Medulla oblongata (tissue), 1 donor: ENCODE measurements at regions not wholly inside any gene's neighbourhood (a gene's known extent, or its start where the extent isn't known, plus 50 kb on each side); places are given as distances from the start of the nearest gene placed in this dataset.

Source experiments
- DNase-seq: peaks from one replicate; pipeline ENCODE4 v3.0.0-alpha.2; 2015; ENCODE audit errors: extremely low spot score

GRCh38 chr6:126529637-126530362, 189.9 kb downstream of the CENPW start:
- DNase-seq: no peak

- no peak for DNase-seq
These were observed 190.9 kb downstream of the CENPW start for GRCh38 chr6:126530775-126531174.

DNA sequence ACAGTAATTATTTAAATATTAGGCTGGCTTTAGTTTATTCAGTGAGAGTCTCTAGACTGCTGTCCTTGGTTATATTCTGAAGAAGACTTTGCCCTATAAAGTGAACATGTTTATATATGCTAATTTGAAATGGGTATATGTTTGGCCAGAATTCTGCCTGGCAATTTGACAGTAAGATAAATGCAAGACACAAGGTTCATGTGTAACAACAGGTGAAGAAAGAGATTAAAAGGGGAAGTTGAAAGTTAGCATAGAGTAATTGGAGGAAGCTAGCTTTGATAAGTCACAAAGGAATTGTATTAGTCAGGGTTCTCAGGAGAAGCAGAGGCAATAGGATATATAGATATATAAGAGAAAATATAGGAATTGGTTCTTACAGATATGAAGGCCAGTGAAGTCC, 191.4 kb downstream of the CENPW start:
- DNase-seq: no peak

DNA sequence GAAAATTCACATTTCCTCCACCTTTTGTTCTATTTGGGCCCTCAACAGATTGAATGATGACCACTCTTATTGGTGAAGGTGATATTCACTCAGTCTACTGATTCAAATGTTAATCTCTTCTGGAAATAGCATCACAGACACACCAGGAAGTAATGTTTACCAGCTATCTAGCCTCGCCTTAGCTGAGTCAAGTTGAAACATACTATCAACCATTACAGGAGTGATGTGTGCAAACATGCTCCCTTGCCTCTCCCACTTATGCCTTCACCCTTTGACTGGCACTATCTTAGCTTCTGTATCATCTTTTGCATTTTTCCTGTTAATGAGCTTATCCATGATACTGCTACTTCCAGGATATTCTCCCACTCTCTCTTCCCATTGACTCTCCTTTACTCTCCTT, 191.9 kb downstream of the CENPW start:
- DNase-seq: no peak

DNA sequence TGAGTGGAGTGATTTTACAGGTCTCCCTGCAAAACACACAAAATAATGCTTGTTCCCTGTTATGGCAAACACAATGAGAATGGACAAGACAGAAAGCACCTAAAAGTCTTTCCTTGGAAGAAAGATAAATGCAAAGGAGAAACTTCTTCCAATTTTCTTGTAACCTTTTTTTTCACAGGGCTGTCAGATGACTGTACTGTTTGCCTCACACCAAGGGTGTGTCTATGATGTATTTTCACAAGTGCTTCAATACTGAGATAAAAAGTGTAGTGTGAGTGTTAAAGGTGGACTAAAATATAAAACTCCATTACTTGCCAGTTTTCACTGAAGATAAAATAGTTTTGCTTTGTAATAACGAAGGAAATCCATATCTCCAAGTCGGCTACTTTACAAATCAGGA, 194.5 kb downstream of the CENPW start:
- no peak for DNase-seq

DNA sequence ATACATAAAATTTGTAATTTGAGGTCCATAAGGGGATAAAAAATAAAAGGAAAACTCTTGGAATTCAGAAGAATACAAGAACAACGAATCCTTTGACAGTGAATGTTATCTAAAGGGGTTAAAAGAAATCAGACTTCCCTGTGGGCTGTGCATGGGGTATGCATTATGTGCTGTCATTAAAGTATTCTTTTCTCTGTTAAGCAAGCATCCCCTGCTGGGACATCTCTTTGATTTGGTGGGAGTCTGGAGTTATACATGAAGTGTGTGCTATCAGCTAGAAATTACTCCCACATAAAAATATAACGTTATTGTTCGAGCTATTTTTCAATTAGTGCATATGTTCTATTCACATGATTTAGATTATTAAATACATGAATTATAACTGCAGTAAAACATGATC, 195.2 kb downstream of the CENPW start:
- DNase-seq: no peak

DNA sequence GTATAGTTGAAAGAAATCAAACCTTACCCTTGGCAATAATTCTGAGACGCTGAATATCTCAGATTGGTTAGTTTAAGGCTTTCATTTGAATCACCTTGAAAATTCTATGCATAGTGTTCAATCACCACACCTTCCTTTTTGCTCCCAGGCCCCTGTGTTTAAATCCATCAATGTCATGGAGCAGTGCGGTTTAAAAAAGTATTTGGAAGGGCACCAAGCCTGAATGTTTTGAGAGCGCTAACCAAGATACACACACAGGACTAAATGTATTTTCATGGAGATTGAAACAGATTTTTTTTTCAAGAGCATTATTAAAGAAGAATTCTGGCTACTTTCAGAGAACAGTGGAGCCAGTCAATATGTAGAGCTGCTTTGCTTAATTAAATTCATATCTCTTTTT, 195.7 kb downstream of the CENPW start:
- no peak for DNase-seq

GRCh38 chr6:126537061-126537816, 197.3 kb downstream of the CENPW start:
- no peak for DNase-seq

- DNase-seq: no peak
These were observed 199.1 kb downstream of the CENPW start for GRCh38 chr6:126539022-126539421.

DNA sequence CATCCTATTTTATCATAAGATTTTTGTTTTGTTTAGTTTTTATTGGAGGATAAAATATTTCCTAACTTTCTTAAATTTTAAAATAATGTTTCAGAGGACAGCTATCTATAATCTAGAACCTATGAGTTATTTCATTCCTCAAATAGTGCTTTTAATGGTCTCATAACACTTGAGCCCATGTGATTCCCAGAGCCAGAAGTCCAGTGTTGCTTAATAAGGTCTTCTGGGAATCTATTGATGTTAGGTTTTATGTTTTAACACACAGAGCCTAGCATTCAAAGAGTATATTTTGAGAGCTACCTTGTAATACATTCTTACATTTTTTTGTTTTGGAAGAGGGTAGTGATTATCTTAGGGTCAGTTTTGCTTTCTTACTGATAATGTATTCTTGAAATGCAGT, 200.2 kb downstream of the CENPW start:
- no peak for DNase-seq

DNA sequence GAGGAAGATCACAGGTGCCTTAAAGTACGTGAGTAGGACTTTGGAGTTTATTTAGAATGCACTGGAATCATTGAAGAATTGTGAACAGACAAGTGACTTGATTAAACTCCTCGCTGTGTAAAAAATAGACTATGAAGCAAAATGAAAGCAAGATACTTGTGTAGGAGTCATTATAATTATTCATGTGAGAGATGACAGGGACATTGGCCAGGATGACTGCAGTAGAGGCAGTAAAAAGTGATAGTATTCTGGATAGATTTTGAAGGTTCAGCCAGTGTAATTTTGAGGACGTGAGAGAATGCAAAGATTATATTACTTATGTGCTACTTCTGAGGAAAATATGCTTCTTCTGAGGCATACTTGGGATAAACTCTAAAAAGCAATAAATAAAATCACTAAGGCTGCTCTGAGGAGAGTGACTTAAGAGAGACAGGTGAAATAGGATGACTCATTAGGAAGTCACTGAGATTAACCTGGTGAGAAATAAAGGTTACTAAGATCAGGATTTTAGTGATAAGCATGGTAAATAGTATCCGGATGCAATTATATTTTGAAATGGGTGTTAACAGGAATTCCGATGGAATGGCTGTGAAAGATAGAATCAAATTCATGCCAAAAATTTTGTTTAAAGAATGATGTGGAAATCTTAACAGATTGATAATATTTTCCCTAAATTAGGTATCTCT, 202.0 kb downstream of the CENPW start:
- no peak for DNase-seq

DNA sequence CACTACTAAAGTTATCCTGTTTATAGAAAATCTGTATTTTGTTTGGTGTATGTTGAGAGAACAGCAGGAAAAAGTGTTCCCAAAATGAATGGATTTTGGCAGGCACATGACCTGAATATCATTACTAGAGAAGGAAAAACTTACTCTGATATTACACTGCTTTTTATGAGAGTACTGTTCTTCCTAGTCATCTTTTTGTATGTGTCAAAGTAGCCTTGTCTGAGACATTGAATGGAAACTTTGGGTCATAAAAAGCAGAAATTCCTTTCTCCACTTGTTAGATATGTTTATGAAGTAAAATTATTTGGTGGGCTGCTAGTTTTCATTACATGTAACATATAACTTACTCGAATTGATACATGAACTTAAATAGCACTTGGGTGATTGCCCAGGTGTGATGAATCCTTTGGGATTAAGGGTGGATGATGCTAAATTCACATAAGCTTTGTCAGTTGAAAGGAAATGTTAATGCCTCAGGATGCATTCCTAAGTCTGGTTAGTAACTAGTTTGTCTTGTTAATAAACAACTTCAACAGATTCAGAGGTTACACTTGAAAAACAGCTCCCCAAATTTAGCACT, 206.7 kb downstream of the CENPW start:
- DNase-seq: no peak

- DNase-seq: peak; percentile 16
These were observed 208.4 kb downstream of the CENPW start for GRCh38 chr6:126548300-126548699.

DNA sequence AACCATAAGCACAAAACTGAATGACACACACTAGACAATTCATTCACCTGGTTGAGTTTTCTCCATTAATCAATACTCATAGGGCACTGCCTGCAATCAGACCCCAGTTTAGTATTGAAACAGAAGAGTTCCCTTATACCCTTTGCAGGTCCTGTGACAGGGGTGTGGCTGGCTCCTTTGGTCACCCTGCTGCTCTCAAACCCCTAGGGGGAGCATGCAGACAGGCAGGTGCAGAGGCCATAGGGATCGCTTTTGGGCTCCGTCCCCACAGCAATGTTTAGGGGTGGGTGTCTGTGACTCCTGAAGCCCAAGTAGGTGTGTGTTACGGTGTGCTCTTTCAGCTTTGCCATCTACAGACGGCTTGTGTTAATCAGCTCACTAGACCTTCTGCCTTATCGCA, 210.4 kb downstream of the CENPW start:
- no peak for DNase-seq

DNA sequence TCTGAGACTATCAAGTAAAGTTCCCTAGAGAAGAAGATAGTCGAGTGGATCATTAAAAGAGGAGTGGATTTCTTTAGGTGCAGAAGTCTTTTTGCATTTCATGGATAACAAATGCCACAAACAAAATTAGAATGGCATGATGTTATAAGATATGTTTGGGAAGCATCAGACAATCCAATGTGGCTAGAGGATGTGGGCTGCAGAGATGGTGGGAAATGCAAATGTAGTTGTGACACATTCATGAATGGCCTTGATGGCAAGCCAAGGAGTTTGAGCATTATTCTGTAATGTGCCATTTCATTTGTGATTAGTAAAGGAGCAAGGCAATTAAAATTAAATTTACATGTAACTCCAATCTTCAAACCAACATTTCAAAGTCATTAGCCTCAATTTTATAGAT, 211.9 kb downstream of the CENPW start:
- no peak for DNase-seq

DNA sequence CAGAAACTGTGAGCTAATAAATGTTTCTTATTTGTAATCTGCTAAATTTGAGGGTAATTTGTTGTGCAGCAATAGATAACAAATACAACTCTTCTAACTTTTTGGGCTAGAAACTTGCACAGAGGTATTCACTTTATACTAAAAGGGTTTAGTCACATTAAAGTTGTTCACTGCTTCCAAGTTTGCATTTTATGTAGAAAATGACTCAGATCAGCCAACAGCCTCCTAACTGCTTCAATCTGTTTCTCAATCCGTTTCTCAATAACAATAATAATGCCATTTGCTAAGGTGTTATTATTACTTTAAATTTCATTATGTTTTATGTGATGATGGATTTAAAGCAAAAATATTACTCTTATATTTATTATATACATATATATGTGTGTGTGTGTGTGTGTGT, 213.9 kb downstream of the CENPW start:
- DNase-seq: no peak

DNA sequence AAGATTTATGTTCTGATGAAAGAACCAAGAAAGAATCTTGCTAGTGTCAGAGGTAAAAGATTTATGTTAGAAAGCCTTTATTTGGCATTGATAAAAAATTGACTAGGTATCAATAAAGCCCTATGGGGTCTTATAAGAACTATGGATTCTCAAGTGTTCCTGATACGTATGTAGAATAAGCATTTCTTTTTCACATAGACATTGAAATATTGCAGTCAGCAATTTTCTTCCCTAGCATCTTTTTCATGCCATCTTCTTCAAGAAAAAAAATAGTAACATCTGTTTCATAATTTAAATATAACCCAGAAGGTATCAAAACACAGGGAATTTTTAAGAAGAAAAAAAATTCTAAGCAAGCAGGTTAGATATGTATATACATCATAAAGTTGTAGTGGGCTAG, 230.6 kb downstream of the CENPW start:
- no peak for DNase-seq

DNA sequence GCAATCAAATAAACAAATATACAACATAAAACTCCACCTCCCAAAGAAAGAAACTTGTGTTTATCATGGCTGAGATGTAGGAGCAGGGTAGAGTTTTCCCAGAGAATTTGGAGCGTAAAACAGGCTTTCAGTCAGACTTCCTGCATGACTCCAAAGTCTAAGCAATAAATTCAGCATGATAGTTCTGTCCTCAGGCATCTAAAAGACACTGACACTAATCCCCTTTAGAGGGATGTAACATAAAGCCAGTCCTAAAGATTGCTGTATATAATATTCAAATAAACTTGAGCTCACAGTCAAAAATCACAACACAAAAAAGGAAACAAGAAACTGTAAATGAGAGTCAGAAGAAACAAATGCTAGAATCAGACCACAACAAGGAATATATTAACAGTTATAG, 234.4 kb downstream of the CENPW start:
- DNase-seq: no peak

- no peak for DNase-seq
These were observed 241.4 kb downstream of the CENPW start for GRCh38 chr6:126581316-126581715.

GRCh38 chr6:126600258-126600916, 260.5 kb downstream of the CENPW start:
- no peak for DNase-seq

DNA sequence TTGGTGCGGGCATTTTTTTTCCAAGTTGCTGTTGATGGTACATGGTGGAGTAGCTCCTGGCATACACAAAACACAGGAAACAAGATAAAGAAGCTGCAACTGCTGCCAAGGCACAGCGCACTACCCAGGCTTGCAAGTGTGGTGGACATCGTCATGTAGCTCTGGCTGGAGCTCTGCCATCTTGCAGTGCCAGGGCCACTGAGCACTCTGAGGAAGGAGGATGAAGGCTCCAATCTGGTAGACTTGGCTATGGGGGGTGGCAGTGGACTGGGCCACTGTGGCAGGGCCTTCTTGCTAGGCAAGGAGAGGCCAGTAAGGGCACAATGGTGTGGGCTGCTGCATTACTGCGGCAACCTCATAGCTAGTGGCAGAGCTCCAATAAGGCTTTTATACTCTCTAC, 263.5 kb downstream of the CENPW start:
- DNase-seq: no peak

DNA sequence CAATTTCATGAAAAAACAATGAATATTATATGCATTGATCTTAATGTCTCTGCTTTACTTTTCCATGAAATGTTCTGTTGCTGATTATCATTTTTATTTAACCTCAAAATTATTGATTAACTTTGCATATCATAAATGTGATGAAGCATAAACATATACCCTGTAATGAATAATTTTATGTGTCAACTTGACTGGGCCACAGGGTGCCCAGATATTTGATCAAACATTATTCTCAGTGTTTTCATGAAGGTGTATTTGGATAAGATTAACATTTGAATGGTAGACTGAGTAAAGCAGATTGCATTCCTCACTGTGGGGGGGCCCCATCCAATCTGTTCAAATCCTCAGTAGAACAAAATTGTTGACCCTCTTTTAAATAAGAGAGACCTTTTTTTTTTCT, 265.2 kb downstream of the CENPW start:
- no peak for DNase-seq
